Vagina (tissue), 2 donors: ENCODE measurements at regions not wholly inside any gene's neighbourhood (a gene's known extent, or its start where the extent isn't known, plus 50 kb on each side); places are given as distances from the start of the nearest gene placed in this dataset.

Source experiments
- DNase-seq, 2 donors: peaks; one replicate each; pipeline ENCODE4 v3.0.0-alpha.2; 2017; ENCODE audit errors: extremely low spot score in 2 of 2
- H3K27ac ChIP-seq: fragments of 200-600 bp; sonication (generic); one replicate; pipeline ENCODE4 v1.5.1; 2019
- H3K27me3 ChIP-seq: fragments of 200-600 bp; sonication (generic); one replicate; pipeline ENCODE4 v1.5.1; 2019
- H3K36me3 ChIP-seq, 2 donors: fragments of 200-600 bp; sonication (generic); one replicate each; pipeline ENCODE4 v1.5.1; 2017 to 2019
- H3K4me1 ChIP-seq: fragments of 200-600 bp; sonication (generic); one replicate; pipeline ENCODE4 v1.5.1; 2019
- H3K4me3 ChIP-seq, 2 donors: fragments of 200-600 bp; sonication (generic); 1 replicate in 1 of 2; 2 replicates in 1 of 2; pipeline ENCODE4 v1.5.1; 2016 to 2019
- H3K9me3 ChIP-seq: fragments of 200-600 bp; sonication (generic); one replicate; pipeline ENCODE4 v1.5.1; 2019
- POLR2A ChIP-seq, 2 donors: fragments of 450-650 bp; IDR thresholded peaks; one replicate each; pipeline ENCODE4 v1.6.1; 2017; ENCODE audit warnings: antibody characterized with exemption in 2 of 2, mild to moderate bottlenecking in 2 of 2, moderate library complexity in 2 of 2
- POLR2AphosphoS5 ChIP-seq, 2 donors: sonication (generic); formaldehyde crosslinking; IDR thresholded peaks; one replicate each; pipeline ENCODE4 v1.9.0; 2017; ENCODE audit warnings: antibody characterized with exemption in 2 of 2, mild to moderate bottlenecking in 2 of 2, low read depth in 1 of 2; ENCODE audit not compliant: insufficient read depth in 1 of 2
- intact Hi-C: fragments of 100-400 bp; cut with DNase I; formaldehyde crosslinking; loops from one replicate; pipeline ENCODE4 v1.15.1; 2023
- TF ChIP-seq, protein P1 (sequence below), 3 experiments: fragments of 450-650 bp in 2 of 3; fragments of 200-600 bp in 1 of 3; sonication (generic) in 1 of 3; IDR thresholded peaks; one replicate each; pipeline ENCODE4 v1.5.1; 2017 to 2019; ENCODE audit warnings: antibody characterized with exemption in 3 of 3, mild to moderate bottlenecking in 2 of 3, moderate library complexity in 2 of 3

DNA sequence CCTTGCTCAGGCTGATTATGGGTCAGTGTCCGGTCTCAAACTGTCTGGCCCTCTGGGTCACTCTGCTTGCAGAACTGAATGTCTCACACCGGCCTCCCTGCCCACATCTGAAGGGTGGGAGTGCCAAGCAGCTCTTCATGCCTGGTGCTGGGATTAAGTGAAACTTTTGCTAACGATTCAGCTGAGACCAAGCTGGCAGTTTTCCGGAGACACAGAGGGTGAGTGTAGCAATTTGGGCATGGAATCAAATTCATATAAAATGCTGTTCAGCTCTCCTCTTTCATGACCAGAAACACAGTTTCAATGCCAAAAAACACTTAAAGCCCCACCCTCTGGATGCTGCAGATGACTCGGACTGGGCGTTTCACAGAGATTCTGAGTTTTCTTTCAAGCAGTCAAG is 207.5 kb downstream of the NXNL2 start:
- no peaks in the 10 kb centered on the region for H3K9me3 ChIP-seq
- intact Hi-C loops = loop anchor here (10.0 kb wide), 1 partner anchor 252 kb away; the partner anchor contains the start of gene S1PR3
- H3K4me1 ChIP-seq = peaks cover 54% of the 10 kb centered on the region
- peak overlapping the region; percentile 2 for H3K27ac ChIP-seq
- H3K27me3 ChIP-seq = no peaks in the 10 kb centered on the region
- no peaks in the 10 kb centered on the region for H3K36me3 ChIP-seq
- H3K4me3 ChIP-seq = no peak overlapping the region
- TF ChIP-seq, protein P1, sequence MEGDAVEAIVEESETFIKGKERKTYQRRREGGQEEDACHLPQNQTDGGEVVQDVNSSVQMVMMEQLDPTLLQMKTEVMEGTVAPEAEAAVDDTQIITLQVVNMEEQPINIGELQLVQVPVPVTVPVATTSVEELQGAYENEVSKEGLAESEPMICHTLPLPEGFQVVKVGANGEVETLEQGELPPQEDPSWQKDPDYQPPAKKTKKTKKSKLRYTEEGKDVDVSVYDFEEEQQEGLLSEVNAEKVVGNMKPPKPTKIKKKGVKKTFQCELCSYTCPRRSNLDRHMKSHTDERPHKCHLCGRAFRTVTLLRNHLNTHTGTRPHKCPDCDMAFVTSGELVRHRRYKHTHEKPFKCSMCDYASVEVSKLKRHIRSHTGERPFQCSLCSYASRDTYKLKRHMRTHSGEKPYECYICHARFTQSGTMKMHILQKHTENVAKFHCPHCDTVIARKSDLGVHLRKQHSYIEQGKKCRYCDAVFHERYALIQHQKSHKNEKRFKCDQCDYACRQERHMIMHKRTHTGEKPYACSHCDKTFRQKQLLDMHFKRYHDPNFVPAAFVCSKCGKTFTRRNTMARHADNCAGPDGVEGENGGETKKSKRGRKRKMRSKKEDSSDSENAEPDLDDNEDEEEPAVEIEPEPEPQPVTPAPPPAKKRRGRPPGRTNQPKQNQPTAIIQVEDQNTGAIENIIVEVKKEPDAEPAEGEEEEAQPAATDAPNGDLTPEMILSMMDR (IDR thresholded peaks at IDR 0.05) = no peak
- peak in 1 of 2 donors; percentile 21 for TF ChIP-seq POLR2AphosphoS5 (IDR thresholded peaks at IDR 0.05; ENCODE audit: insufficient read depth in 1 of 2, low read depth in 1 of 2)
- no peak for TF ChIP-seq POLR2A (IDR thresholded peaks at IDR 0.05)
- DNase-seq = no peak

DNA sequence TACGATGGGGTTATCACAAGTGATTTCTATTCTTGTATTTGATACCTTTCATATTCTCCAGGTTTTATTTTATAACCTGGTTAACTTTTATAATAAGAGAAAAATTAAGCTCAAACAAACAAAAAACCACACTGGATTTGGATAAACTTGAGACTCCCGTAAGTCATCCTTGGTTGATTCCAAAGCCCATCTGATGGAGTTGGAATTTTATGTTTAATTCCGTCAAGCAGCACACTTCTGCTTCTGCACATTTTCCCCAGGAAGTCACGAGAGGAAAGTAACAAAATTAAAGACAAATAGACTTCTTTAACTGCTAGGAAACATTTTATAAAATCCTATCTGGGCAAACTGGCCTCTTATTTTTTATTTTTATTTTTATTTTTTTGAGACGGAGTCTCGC is 207.9 kb downstream of the NXNL2 start:
- TF ChIP-seq, protein P1 (IDR thresholded peaks at IDR 0.05) = no peak
- TF ChIP-seq POLR2AphosphoS5 (IDR thresholded peaks at IDR 0.05; ENCODE audit: insufficient read depth in 1 of 2, low read depth in 1 of 2) (no peak), POLR2A (IDR thresholded peaks at IDR 0.05) (no peak)
- H3K4me3 ChIP-seq = no peak overlapping the region
- H3K36me3 ChIP-seq = no peaks in the 10 kb centered on the region
- H3K4me1 ChIP-seq = peaks cover 58% of the 10 kb centered on the region
- intact Hi-C loops = loop anchor here (10.0 kb wide), 1 partner anchor 252 kb away; the partner anchor contains the start of gene S1PR3
- H3K27ac ChIP-seq = peak overlapping the region; percentile 2
- no peaks in the 10 kb centered on the region for H3K9me3 ChIP-seq
- H3K27me3 ChIP-seq = no peaks in the 10 kb centered on the region
- no peak for DNase-seq

DNA sequence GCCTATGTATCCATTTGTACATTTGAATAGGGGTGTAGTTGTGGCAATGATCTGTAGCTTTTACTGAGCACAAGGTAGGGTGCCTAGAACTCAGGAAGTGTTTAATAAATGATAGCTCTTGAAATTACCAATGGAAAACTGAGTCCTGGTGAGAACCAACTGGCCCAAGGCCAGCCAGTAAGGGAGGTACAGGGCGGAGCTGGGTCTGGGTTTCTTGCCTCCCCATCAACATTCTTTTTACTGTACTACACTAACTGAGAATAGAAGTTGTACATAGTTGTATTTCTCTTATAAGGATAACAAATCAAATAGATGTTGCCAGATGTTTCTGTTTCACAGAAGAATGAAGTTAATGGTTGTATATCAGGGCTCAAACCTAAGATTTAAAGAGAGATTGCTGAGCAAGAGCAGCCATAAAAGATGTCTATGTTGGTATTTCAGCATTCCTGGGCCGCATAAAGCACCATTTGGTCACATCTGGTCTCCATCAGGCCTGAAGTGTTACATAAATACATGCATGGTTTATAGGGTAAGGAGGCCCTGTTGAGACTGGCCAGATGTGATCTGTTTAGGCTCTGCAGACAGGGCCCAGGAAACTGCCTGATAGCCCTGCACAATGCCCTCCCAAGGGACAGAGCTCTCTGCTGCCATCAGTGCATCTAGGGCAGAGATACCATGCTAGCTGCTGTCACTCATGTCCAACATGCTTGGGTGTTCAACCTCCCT is 210.5 kb downstream of the NXNL2 start:
- no peak for DNase-seq
- Histone ChIP-seq H3K9me3 (no peaks in the 10 kb centered on the region), H3K27me3 (no peaks in the 10 kb centered on the region), H3K27ac (peak overlapping the region; percentile 15), H3K36me3 (no peaks in the 10 kb centered on the region), H3K4me3 (no peak overlapping the region), H3K4me1 (peaks cover 57% of the 10 kb centered on the region)
- TF ChIP-seq, protein P1 (IDR thresholded peaks at IDR 0.05) = no peak
- intact Hi-C loops = loop anchor here (10.0 kb wide), 1 partner anchor 249 kb away; the partner anchor contains the start of gene S1PR3

DNA sequence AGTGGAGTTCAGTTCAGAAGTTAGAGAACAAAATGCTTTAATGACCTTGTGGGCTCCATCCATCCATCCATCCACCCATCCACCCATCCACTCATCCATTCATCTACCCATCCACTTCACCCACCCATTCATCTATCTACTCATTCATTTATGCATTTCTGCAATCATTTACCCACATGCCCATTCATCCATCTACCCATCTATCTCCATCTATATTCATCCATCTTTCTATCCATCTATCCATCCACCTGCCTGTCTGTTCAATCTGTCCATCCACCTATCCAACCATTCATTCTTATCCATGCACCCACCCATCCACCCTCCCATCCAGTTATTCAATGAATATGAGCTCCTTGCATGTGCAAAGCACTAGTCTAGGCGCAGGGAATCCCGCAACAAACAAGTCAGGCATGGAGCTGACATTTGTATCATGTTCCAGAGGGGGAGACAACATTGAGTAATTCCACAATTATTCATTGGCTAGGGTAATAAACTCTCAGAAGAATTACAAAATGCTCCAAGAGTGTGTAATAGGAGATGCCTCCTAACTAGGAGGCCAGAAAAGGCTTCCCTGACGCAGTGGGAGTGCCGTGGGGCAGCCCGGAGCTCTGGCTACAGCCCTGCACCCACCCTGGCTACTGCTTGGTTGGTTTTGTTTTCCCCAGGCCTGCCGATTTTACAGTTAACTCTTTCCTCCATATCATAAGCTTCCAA is 211.2 kb downstream of the NXNL2 start:
- Histone ChIP-seq H3K27me3 (no peaks in the 10 kb centered on the region), H3K9me3 (no peaks in the 10 kb centered on the region), H3K4me1 (peaks cover 57% of the 10 kb centered on the region), H3K4me3 (no peak overlapping the region), H3K27ac (peak overlapping the region; percentile 46), H3K36me3 (no peaks in the 10 kb centered on the region)
- no peak for DNase-seq
- peak; percentile 69 to 75 for TF ChIP-seq POLR2AphosphoS5 (IDR thresholded peaks at IDR 0.05; ENCODE audit: insufficient read depth in 1 of 2, low read depth in 1 of 2)
- TF ChIP-seq, protein P1 (IDR thresholded peaks at IDR 0.05) = no peak
- intact Hi-C loops = loop anchor here (10.0 kb wide), 1 partner anchor 249 kb away; the partner anchor contains the start of gene S1PR3
